DND-41 (cell line): ENCODE measurements at regions not wholly inside any gene's neighbourhood (a gene's known extent, or its start where the extent isn't known, plus 50 kb on each side); places are given as distances from the start of the nearest gene placed in this dataset.

ENCODE experiments used
- ATAC-seq: fragments of 200-7000 bp; cut with Tn5 transposase; 3 replicates; pipeline ENCODE4 v1.9.1; 2021; ENCODE audit warnings: low read depth; ENCODE audit not compliant: insufficient read depth
- DNase-seq: peaks from one replicate; pipeline ENCODE4 v3.0.0-alpha.2; 2020
- H2AFZ ChIP-seq: 2 replicates; pipeline ENCODE4 v1.6.0; 2012; ENCODE audit warnings: low read depth, low read length
- H3K27ac ChIP-seq: 2 replicates; pipeline ENCODE4 v1.5.1; 2012; ENCODE audit warnings: low read length, inconsistent platforms
- H3K27me3 ChIP-seq: fragments of 200-600 bp; sonication (generic); 2 replicates; pipeline ENCODE4 v1.6.0; 2012; ENCODE audit warnings: low read length, mild to moderate bottlenecking, inconsistent platforms; ENCODE audit not compliant: insufficient read depth, poor library complexity
- H3K36me3 ChIP-seq: 2 replicates; pipeline ENCODE4 v1.5.1; 2012; ENCODE audit warnings: low read length, inconsistent platforms; ENCODE audit not compliant: insufficient read depth
- H3K4me1 ChIP-seq: 2 replicates; pipeline ENCODE4 v1.5.1; 2012; ENCODE audit warnings: mild to moderate bottlenecking, low read length; ENCODE audit not compliant: insufficient read depth
- H3K4me2 ChIP-seq: 2 replicates; pipeline ENCODE4 v1.6.0; 2012; ENCODE audit warnings: mild to moderate bottlenecking, moderate library complexity, low read length, inconsistent platforms; ENCODE audit not compliant: insufficient read depth
- H3K4me3 ChIP-seq, 2 experiments: fragments of 200-600 bp in 1 of 2; shearing (Covaris generic) in 1 of 2; 2 replicates each; pipeline ENCODE4 v1.5.1; 2012 to 2016; ENCODE audit warnings: inconsistent platforms in 2 of 2, low read length in 2 of 2, mild to moderate bottlenecking in 2 of 2, low read depth in 1 of 2, moderate library complexity in 1 of 2
- H3K79me2 ChIP-seq: 2 replicates; pipeline ENCODE4 v1.6.0; 2012; ENCODE audit warnings: low read length, inconsistent platforms; ENCODE audit not compliant: insufficient read depth
- H3K9ac ChIP-seq: 2 replicates; pipeline ENCODE4 v1.6.0; 2012; ENCODE audit warnings: low read depth, mild to moderate bottlenecking, inconsistent platforms, low read length, moderate library complexity
- H3K9me3 ChIP-seq: 2 replicates; pipeline ENCODE4 v1.5.1; 2012; ENCODE audit warnings: low read length, moderate library complexity, mild to moderate bottlenecking, inconsistent platforms; ENCODE audit not compliant: insufficient read depth, severe bottlenecking
- H4K20me1 ChIP-seq: 2 replicates; pipeline ENCODE4 v1.6.0; 2012; ENCODE audit warnings: low read length; ENCODE audit not compliant: insufficient read depth
- EZH2 ChIP-seq: IDR thresholded peaks from 3 replicates; pipeline ENCODE4 v1.6.1; 2012; ENCODE audit warnings: borderline replicate concordance, low read depth, mild to moderate bottlenecking, moderate library complexity, low read length, inconsistent platforms; ENCODE audit not compliant: severe bottlenecking
- TF ChIP-seq, protein P1 (sequence below): IDR thresholded peaks from 2 replicates; pipeline ENCODE4 v1.5.1; 2012; ENCODE audit warnings: borderline replicate concordance, low read length, moderate library complexity, mild to moderate bottlenecking; ENCODE audit not compliant: poor library complexity, severe bottlenecking; ENCODE audit errors: extremely low read depth

DNA sequence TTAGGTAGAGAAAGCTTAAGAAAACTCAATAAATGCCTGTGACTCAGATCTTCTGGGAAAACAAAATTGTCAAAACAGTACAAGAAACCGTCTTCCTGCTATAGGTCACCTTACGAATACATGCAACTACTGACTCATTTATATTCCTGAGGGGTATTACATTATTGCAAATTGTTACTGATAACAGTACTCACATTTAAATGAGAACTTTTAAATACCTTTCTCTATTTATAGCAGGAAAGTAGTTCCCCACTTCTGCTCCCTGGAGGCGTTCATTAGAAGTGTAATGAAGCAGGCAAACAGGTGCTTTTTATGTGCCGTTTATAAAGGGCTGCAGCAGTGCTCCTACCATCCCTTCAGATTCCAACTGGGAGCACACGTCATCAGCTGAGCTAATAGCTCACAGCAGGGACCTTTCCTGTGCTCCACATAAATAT lies 65.1 kb upstream of the RPRM start:
- no peak for ATAC-seq
- DNase-seq = no peak
- no peak overlapping the region for H3K4me2 ChIP-seq

DNA sequence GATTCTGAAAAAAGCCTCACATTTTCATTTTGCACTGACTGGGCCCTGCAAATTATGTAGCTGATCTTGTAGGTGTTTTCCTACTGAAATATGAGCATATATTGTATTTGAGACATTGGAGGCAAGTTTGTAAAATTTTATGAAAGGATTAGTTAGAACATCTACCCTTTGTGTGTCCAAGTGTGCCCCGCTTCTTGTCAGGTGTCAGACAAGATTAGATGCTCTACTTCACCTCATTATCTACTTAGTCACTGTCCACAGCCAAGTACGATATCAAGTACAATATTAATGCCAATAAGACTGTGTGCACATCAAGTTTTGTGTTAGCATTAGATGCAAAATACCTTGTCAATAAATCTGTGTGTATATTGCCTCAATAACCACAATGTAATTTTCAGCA lies 67.8 kb upstream of the RPRM start:
- H3K4me3 ChIP-seq = no peak overlapping the region
- DNase-seq (no peak), ATAC-seq (no peak)
- H3K27ac ChIP-seq = no peak overlapping the region
- H3K9me3 ChIP-seq = peaks cover 2% of the 10 kb centered on the region
- TF ChIP-seq, protein P1, sequence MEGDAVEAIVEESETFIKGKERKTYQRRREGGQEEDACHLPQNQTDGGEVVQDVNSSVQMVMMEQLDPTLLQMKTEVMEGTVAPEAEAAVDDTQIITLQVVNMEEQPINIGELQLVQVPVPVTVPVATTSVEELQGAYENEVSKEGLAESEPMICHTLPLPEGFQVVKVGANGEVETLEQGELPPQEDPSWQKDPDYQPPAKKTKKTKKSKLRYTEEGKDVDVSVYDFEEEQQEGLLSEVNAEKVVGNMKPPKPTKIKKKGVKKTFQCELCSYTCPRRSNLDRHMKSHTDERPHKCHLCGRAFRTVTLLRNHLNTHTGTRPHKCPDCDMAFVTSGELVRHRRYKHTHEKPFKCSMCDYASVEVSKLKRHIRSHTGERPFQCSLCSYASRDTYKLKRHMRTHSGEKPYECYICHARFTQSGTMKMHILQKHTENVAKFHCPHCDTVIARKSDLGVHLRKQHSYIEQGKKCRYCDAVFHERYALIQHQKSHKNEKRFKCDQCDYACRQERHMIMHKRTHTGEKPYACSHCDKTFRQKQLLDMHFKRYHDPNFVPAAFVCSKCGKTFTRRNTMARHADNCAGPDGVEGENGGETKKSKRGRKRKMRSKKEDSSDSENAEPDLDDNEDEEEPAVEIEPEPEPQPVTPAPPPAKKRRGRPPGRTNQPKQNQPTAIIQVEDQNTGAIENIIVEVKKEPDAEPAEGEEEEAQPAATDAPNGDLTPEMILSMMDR = no peak
- no peak for TF ChIP-seq EZH2
- H3K36me3 ChIP-seq = no peaks in the 10 kb centered on the region
- no peaks in the 10 kb centered on the region for H3K4me1 ChIP-seq
- H4K20me1 ChIP-seq = no peaks in the 10 kb centered on the region
- H3K9ac ChIP-seq = no peak overlapping the region
- H3K27me3 ChIP-seq = no peaks in the 10 kb centered on the region
- no peak overlapping the region for H3K4me2 ChIP-seq
- no peaks in the 10 kb centered on the region for H3K79me2 ChIP-seq
- no peak overlapping the region for H2AFZ ChIP-seq

More for the DNA sequence above, 65.1 kb upstream of the RPRM start:
- Histone ChIP-seq H3K4me3 (no peak overlapping the region), H3K9me3 (peaks cover 7% of the 10 kb centered on the region), H4K20me1 (no peaks in the 10 kb centered on the region), H2AFZ (no peak overlapping the region), H3K79me2 (no peaks in the 10 kb centered on the region), H3K36me3 (no peaks in the 10 kb centered on the region), H3K27me3 (no peaks in the 10 kb centered on the region), H3K27ac (no peak overlapping the region), H3K9ac (no peak overlapping the region), H3K4me1 (no peaks in the 10 kb centered on the region)
- no peak for TF ChIP-seq EZH2
- TF ChIP-seq, protein P1 = no peak

DNA sequence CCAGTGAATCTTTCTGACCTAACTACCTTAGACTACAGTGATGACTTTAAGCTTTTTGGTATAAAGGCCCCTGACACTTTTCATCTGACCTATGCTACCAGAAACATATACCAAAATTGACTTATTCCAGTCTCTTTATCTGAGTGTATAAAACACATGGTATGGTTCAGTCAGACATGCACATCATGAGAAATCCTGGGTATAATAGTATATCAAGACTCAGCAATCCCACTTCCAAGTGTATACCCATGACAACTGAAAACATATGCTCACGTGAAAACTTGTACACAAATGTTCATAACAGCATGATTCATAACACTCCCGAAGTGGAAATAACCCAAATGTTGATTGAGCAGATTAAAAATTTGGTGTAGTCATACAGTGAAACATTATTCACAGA lies 70.0 kb upstream of the RPRM start:
- no peak for ATAC-seq

More for the DNA sequence above, 70.0 kb upstream of the RPRM start:
- Histone ChIP-seq H3K4me1 (no peaks in the 10 kb centered on the region), H3K4me2 (no peak overlapping the region), H3K4me3 (no peak overlapping the region), H3K79me2 (no peaks in the 10 kb centered on the region), H3K27me3 (no peaks in the 10 kb centered on the region), H3K9ac (no peak overlapping the region), H3K36me3 (no peaks in the 10 kb centered on the region), H2AFZ (no peak overlapping the region), H3K27ac (no peak overlapping the region), H3K9me3 (peaks cover 2% of the 10 kb centered on the region), H4K20me1 (no peaks in the 10 kb centered on the region)
- no peak for TF ChIP-seq EZH2
- TF ChIP-seq, protein P1 = no peak
- DNase-seq = no peak
